ENCODE measurements at regions not wholly inside any gene's neighbourhood (a gene's known extent, or its start where the extent isn't known, plus 50 kb on each side); places are given as distances from the start of the nearest gene placed in this dataset.
"Not testable (repeated sequence)": the region's sequence is repeated elsewhere in the genome, so short reads cannot be mapped to it uniquely, and the experiment has no call there.

DNA sequence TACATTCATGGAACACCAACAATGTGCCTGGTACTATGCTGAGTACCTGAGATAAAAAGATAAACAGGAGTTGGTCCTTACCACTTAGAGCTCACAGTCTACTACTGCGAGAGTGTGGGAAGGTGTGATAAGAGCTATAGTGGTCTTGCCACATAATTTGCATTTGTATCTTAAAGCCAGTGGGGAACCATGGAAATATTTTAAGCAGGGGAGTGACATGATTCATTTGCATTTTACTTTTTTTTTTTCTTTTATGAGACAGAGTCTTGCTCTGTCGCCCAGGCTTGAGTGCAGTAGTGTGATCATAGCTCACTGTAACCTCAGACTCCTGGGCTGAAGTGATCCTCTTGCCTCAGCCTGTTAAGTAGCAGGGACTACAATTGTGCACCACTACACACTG lies 53.6 kb downstream of the SRGAP2 start:
- H3K9me3 Mint-ChIP-seq; H3K4me1 Mint-ChIP-seq; POLR2A ChIA-PET; H3K27me3 Mint-ChIP-seq; DNase-seq; CTCF ChIA-PET; H3K27ac Mint-ChIP-seq; H3K36me3 Mint-ChIP-seq (ENCODE audit: low read depth); H3K4me3 Mint-ChIP-seq: not testable (repeated sequence)

DNA sequence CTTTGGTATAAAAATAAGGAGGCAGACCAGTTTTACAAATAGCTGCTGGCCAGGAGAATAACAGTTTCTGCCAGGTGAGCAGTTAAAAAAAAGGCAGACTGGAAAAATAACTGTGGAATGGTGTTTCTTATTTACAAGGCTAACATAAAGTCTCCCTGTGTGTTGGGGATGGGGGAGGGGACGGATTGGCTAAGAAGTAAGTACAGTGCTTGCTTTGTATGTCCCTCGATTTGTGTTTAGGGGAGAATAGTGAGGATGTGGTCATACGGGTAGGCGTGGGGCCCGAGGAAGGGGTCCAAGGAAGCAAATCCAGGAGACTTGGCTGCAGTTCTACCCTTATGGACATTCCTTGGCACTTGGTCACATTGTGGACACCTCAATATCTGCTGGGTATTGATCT lies 58.1 kb downstream of the SRGAP2 start:
- DNase-seq; H3K27me3 Mint-ChIP-seq; H3K27ac Mint-ChIP-seq; H3K36me3 Mint-ChIP-seq (ENCODE audit: low read depth); POLR2A ChIA-PET; CTCF ChIA-PET; H3K9me3 Mint-ChIP-seq; H3K4me3 Mint-ChIP-seq; H3K4me1 Mint-ChIP-seq: not testable (repeated sequence)

DNA sequence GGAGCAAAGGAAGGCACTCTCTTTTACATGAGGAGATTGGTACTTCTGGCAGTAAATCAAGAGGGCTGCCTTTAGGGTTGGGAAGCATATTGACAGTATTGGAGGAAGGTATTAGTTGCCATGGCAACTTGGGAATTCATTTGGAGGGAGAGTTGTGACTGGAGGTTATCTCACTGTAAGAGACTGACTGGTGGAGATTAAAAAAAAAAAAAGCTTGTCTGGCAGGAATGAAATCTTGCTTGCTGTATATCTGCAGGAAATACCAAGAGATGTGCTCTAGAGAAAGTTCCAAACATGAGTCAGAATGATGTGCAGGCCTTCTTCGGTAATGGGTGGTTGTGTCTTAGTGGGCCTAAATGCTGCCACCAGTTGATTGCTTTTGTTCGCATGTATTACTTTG lies 59.1 kb downstream of the SRGAP2 start:
- POLR2A ChIA-PET; H3K4me1 Mint-ChIP-seq; H3K9me3 Mint-ChIP-seq; H3K36me3 Mint-ChIP-seq (ENCODE audit: low read depth); H3K27me3 Mint-ChIP-seq; H3K4me3 Mint-ChIP-seq; CTCF ChIA-PET; H3K27ac Mint-ChIP-seq; DNase-seq: not testable (repeated sequence)

DNA sequence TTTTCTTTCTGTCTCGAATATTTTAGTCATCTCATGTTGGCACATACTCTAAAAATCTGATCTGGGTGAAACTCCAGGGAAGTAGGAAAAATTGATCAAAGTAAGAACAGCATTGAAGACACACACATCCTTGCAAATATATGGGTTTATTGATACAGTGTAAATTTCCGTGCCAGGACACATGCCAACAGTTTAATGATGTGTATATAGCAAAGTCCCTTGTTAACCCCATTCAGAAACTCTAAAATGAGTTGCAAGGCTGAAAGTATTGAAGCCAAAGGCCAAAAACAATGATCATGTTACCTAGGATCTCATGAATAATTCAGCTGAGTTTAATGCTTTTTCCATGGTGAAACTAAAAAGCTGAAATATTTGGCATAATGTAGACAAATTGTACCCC lies 61.6 kb downstream of the SRGAP2 start:
- CTCF ChIA-PET; POLR2A ChIA-PET; H3K27me3 Mint-ChIP-seq; DNase-seq; H3K4me3 Mint-ChIP-seq; H3K36me3 Mint-ChIP-seq (ENCODE audit: low read depth); H3K9me3 Mint-ChIP-seq; H3K4me1 Mint-ChIP-seq; H3K27ac Mint-ChIP-seq: not testable (repeated sequence)

DNA sequence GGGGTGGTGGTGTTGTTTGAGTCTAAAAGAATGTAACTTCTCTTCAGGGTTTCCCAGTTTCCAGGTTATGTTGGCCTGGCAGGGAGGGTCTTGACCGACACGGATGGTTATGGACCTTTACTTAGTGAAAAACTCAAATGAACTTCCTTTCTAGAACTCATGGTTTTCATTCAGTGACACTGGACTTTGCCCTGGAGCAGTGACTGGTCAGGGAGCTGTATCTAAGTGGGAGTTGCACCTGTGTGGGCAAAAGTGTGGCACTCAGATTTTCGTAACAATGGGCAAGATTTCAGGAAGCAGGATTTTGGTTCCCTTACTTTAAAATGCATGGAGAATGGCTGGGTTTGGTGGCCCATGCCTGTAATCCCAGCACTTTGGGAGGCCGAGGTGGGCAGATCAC lies 67.8 kb downstream of the SRGAP2 start:
- H3K27ac Mint-ChIP-seq; POLR2A ChIA-PET; DNase-seq; H3K9me3 Mint-ChIP-seq; H3K27me3 Mint-ChIP-seq; H3K36me3 Mint-ChIP-seq (ENCODE audit: low read depth); H3K4me3 Mint-ChIP-seq; CTCF ChIA-PET; H3K4me1 Mint-ChIP-seq: not testable (repeated sequence)

DNA sequence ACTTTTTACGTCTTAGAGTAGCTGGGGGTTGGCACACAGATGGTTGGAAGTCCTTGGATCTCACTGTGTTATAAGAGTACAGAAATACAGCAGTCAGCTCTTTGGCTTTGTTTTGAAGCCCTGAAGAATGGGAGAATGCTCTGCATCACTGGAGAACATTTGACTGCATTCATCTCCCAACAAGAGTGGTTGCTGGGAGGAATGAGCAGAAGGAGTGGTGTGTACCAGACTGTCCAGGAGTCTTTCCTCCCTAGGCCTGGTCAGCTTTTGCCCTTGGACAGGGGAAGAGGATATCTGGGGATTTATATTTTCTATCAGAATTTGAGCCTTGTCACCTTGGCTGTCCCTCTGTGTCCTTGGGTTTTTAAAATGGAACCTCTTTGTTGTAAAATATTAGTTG lies 69.8 kb downstream of the SRGAP2 start:
- H3K27ac Mint-ChIP-seq; H3K27me3 Mint-ChIP-seq; DNase-seq; CTCF ChIA-PET; H3K9me3 Mint-ChIP-seq; H3K4me3 Mint-ChIP-seq; H3K4me1 Mint-ChIP-seq; POLR2A ChIA-PET; H3K36me3 Mint-ChIP-seq (ENCODE audit: low read depth): not testable (repeated sequence)

DNA sequence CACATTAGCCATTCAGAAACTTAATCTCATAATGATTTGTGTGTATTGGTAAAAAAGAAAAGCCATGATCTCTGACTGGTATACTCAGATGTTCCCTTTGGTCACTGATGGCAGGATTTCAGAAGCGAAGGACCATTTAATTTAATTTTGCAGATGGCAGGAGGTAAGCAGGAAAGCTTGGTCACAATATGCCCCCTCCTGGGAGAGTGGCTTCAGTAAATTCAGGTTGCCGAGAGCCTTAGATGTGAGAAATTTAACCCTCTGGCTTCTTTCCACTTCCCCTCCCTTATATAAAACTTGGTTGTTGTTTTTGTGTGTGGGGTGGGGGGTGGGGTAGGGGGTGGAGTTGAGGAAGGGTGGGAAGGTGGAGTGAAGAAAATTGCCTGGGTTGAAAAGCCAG lies 72.8 kb downstream of the SRGAP2 start:
- CTCF ChIA-PET; H3K9me3 Mint-ChIP-seq; H3K27me3 Mint-ChIP-seq; H3K36me3 Mint-ChIP-seq (ENCODE audit: low read depth); H3K4me1 Mint-ChIP-seq; DNase-seq; H3K27ac Mint-ChIP-seq; H3K4me3 Mint-ChIP-seq; POLR2A ChIA-PET: not testable (repeated sequence)

DNA sequence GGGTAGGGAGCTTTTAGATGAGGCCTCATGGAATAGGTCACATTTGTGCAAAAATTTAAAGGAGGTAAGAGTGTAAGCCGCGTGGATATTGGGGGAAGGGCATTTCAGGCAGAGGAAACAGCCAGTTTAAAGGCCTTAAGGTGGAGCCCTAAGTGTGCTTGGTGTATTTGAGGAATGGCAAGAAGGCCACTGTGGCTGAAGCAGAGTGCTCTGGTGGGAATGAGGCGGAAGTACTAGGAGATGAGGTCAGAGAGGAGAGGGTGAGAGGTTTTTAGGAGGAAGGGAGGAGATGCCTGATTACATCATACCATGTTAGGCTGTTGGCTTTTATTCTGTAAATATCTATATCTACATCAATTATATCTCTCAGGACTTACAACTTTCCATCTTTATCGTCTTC lies 75.3 kb downstream of the SRGAP2 start:
- H3K9me3 Mint-ChIP-seq; CTCF ChIA-PET; H3K27ac Mint-ChIP-seq; H3K4me1 Mint-ChIP-seq; H3K27me3 Mint-ChIP-seq; H3K36me3 Mint-ChIP-seq (ENCODE audit: low read depth); POLR2A ChIA-PET; H3K4me3 Mint-ChIP-seq; DNase-seq: not testable (repeated sequence)

DNA sequence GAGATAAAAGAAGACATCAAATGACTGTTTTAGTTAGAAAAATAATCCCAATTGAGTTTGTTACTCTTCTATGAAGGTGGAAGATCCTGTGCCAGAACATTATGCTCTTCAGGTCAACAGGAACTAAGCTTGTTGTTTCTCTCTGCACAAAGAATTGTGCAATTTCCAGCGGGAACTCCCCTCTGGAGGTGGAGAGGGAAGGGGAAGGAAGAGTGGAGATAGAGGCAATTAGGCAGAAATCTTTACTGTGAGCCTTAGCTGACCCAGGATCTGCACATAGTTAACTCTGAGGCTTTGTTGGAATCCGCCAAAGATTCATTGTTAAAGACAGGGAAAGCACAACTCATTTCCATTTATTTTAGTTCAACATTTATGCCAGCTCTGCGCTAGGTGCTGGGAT lies 77.3 kb downstream of the SRGAP2 start:
- POLR2A ChIA-PET; H3K27ac Mint-ChIP-seq; H3K4me1 Mint-ChIP-seq; H3K4me3 Mint-ChIP-seq; CTCF ChIA-PET; H3K9me3 Mint-ChIP-seq; DNase-seq; H3K36me3 Mint-ChIP-seq (ENCODE audit: low read depth); H3K27me3 Mint-ChIP-seq: not testable (repeated sequence)

DNA sequence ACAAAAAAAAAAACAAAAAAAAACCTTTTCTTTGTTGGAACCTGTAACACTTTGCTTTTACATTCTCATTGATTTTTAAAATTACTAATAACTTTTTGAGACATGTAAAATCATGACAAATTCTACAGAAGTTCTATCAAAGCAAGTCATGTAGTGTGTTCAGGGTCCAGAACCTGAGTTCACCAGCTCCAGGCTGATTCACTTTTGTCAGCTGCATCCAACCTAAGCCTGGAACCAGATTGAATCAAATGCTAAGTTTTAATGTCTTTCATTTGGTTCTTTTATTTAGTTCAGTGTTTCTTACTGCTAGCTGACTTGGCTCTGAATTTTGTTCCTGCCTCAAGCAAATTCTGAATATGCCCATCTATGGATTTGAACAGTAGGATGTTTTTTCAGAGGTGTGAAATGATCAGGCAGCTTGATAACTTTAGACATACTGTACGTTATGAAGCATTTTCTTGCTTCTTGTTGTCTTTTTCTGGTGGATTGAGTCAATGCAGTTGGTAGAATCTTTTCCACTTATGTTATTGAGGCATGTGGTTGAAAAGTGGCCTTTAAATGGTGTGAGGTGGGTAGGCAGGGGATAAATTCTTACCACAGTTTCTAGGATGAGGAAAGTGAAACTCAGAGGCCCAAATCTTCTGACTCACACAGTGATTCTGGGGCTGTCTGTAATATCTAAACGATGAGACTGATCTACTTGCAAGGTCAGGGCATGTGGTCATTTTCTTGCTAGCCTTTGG lies 78.7 kb downstream of the SRGAP2 start:
- DNase-seq; H3K27me3 Mint-ChIP-seq; H3K27ac Mint-ChIP-seq; POLR2A ChIA-PET; H3K4me3 Mint-ChIP-seq; H3K36me3 Mint-ChIP-seq (ENCODE audit: low read depth); H3K9me3 Mint-ChIP-seq; CTCF ChIA-PET: not testable (repeated sequence)
- H3K4me1 Mint-ChIP-seq = peaks cover 11% of the 10 kb centered on the region

DNA sequence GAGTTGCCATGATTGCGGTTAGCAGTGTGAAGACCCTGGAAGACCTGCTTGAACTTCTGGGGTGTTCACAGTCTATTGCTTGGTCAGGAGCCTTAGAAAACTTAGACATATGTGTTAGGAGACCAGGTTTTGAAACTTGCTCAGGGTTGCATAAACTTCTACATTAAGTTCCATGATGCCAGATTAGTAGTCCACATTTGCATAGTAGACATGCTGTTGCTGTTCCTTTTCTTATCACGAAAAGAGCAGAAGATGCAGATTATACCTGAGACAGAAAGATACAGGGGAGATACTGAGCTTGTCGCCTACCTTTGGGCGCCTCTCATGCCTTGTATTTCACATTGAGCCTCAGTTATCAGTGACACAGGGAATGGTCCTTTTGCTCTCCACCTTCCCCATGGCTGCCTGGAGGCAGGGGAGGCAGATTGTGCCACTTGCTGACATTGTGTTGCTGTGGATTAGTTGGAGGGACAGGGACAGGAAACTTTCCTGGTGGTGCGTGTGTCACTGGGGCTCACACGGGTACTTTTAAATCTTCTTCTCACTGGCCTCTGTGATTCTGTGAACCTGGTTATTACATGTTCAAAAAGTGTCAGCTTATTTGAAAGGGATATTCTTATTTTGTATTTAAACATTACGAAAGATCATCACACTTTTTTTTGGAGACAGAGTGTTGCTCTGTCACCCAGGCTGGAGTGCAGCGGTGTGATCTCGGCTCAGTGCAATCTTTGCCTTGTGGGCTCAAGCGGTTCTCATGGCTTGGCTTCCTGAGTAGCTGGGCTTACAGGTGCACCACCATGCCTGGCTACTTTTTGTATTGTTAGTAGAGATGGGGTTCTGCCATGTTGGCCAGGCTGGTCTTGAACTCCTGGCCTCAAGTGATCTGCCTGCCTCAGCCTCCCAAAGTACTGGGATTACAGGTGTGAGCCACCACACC lies 82.0 kb downstream of the SRGAP2 start:
- POLR2A ChIA-PET, H3K4me3 Mint-ChIP-seq: not testable (repeated sequence)

DNA sequence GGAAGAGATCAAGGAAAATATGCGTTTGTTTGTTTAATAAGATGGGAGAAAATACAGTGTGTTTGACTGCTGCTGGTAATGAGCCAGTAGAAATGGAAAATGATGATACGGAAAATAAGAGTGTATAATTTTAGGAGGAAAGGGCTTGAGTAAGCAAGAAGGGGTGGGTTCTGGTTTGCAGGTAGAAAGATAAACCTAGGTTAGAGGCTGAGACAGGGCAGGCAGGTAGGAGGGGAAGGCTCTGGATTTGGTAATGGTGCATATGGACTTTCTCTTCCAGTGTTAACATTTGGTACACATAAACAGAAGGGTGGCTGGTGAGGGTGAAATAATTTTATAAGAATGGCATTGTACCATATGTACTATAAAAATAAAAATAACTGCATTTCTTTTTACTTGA lies 84.4 kb downstream of the SRGAP2 start:
- peak overlapping the region; percentile 56 for H3K4me3 Mint-ChIP-seq
- H3K9me3 Mint-ChIP-seq; H3K36me3 Mint-ChIP-seq (ENCODE audit: low read depth); DNase-seq; H3K27me3 Mint-ChIP-seq; CTCF ChIA-PET; POLR2A ChIA-PET: not testable (repeated sequence)
- H3K4me1 Mint-ChIP-seq = peaks cover 13% of the 10 kb centered on the region
- peak overlapping the region; percentile 67 for H3K27ac Mint-ChIP-seq

More for the DNA sequence above, 82.0 kb downstream of the SRGAP2 start:
- peaks cover 13% of the 10 kb centered on the region for H3K4me1 Mint-ChIP-seq
- H3K27me3 Mint-ChIP-seq; H3K36me3 Mint-ChIP-seq (ENCODE audit: low read depth); H3K27ac Mint-ChIP-seq; DNase-seq; H3K9me3 Mint-ChIP-seq; CTCF ChIA-PET: not testable (repeated sequence)

DNA sequence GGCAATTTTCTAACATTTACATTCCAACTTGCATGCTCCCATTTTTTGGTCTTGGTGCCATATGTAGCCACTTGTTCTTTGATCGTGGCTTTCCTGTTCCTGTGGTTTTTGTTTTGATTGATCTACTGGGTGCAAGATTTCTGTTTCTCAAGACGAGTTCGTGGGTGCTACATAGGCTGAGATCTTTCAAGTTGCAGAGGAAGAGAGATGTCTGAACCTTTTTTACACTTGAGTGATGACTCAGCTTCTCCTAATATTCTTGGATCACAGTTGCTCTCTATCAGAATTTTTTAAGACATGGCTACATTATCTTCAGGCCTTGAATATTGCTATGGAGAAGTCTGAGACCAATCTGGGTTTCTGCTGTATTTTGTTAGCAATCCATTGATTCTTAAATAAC lies 85.1 kb downstream of the SRGAP2 start:
- POLR2A ChIA-PET; H3K27me3 Mint-ChIP-seq; H3K9me3 Mint-ChIP-seq; H3K36me3 Mint-ChIP-seq (ENCODE audit: low read depth); DNase-seq; CTCF ChIA-PET; H3K4me3 Mint-ChIP-seq; H3K27ac Mint-ChIP-seq: not testable (repeated sequence)
- H3K4me1 Mint-ChIP-seq = peaks cover 10% of the 10 kb centered on the region
